ENCODE measurements at regions not wholly inside any gene's neighbourhood (a gene's known extent, or its start where the extent isn't known, plus 50 kb on each side); places are given as distances from the start of the nearest gene placed in this dataset.

DNA sequence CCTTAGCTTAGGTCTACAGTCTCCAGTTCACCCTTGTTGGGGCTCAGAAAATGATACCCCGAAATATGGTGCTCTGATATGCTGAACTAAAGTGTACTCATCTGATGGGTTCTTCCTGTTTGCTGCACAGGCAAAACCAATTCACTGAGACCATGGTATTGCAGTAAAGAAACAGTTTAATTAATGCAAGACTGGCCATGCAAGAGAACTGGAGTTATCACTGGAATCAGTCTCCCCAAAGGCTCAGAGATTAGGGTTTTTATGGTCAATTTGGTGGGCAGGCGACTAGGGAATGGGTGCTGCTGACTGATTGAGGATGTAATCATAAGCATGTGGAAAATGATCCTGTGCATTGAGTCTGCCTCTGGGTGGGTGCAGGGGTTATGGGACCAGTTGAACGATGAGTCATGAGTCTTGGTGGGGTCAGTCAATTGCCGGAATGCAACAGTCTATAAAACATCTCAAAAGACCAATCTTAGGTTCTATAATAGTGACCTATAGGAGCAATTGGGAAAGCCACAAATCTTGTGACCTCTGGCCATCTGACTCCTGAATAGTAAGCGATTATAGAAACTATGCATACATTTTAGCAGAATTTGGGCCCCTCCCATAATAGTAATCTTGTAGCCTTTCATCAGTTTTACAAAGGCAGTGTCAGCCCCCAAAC, 113.0 kb upstream of the ANKRD55 start:
- H2BK12ac ChIP-seq (ENCODE audit: insufficient read length, low read depth, low read length), result no peak overlapping the region
- no peaks in the 10 kb centered on the region for H3K9me3 ChIP-seq (ENCODE audit: control insufficient read depth, low read depth, low read length)
- Mint-ChIP-seq H3K27ac (0 out of 7 replicates have a peak overlapping the region, but pooled peaks of 1 of the 3 experiments have one; percentile 68), H3K36me3 (ENCODE audit: insufficient read depth in 1 of 3, low read depth in 3 of 3) (no peaks in the 10 kb centered on the region), H3K27me3 (ENCODE audit: low read depth) (no peaks in the 10 kb centered on the region), H3K4me3 (no peak overlapping the region), H3K9me3 (no peaks in the 10 kb centered on the region; a peak in 1 of 5 replicates), H3K4me1 (peaks cover 5% of the 10 kb centered on the region in 2 experiments)
- no peak overlapping the region for H2BK20ac ChIP-seq (ENCODE audit: low read depth, low read length, poor library complexity, severe bottlenecking)
- no CpG with 5 or more reads among the region's 5 CpGs for WGBS (ENCODE audit: extremely low coverage, insufficient read length, low lambda C conversion rate)
- H3K9ac ChIP-seq (ENCODE audit: extremely low read depth, insufficient read length, low read length), result no peak overlapping the region
- H3K18ac ChIP-seq (ENCODE audit: insufficient read length, low read depth, low read length), result no peak overlapping the region
- H4K5ac ChIP-seq (ENCODE audit: insufficient read length, low read depth, low read length), result no peak overlapping the region
- no peak overlapping the region for H4K8ac ChIP-seq (replicated peaks; ENCODE audit: insufficient read length, low read depth, low read length)
- H3K79me2 ChIP-seq (ENCODE audit: insufficient read depth, low read length), result no peaks in the 10 kb centered on the region
- no peaks in the 10 kb centered on the region for H3K23me2 ChIP-seq (ENCODE audit: insufficient read length, low read depth, low read length, poor library complexity, severe bottlenecking)
- no peak overlapping the region for H2BK15ac ChIP-seq (ENCODE audit: low read depth, low read length)
- no peak overlapping the region for H3K56ac ChIP-seq (ENCODE audit: insufficient read length, low read depth, low read length)
- no peaks in the 10 kb centered on the region for H3K27me3 ChIP-seq (ENCODE audit: insufficient read depth, low read length)
- H2BK120ac ChIP-seq (ENCODE audit: low read depth, low read length, poor library complexity, severe bottlenecking), result no peak overlapping the region
- no peak overlapping the region for H3K4me2 ChIP-seq (ENCODE audit: insufficient read depth, insufficient read length, low read length)
- no peak overlapping the region for H4K91ac ChIP-seq (ENCODE audit: insufficient read length, low read depth, low read length)
- H3K4me1 ChIP-seq (ENCODE audit: insufficient read depth, low read length), result no peaks in the 10 kb centered on the region
- no peaks in the 10 kb centered on the region for H3K79me1 ChIP-seq (ENCODE audit: insufficient read depth, low read depth, low read length, poor library complexity, severe bottlenecking)
- no peak overlapping the region for H3K14ac ChIP-seq (ENCODE audit: insufficient read depth, low read length)
- no peak overlapping the region for H3K23ac ChIP-seq (ENCODE audit: insufficient read length, low read depth, low read length)
- no peak for TF ChIP-seq CTCF (conservative IDR thresholded peaks at IDR 0.05)
- H2AK5ac ChIP-seq (ENCODE audit: insufficient read length, low read length), result no peak overlapping the region
- no peak overlapping the region for H2AFZ ChIP-seq (ENCODE audit: low read length)
- no peak overlapping the region for H3K4ac ChIP-seq (ENCODE audit: low read depth, low read length)
- no peak for DNase-seq
- no peak overlapping the region for H3K27ac ChIP-seq (ENCODE audit: insufficient read length, low read depth, low read length)
- H2BK5ac ChIP-seq (ENCODE audit: insufficient read length, low read length), result no peak overlapping the region
- H4K20me1 ChIP-seq (ENCODE audit: control insufficient read depth, insufficient read depth, insufficient read length), result no peaks in the 10 kb centered on the region
- no peak overlapping the region for H3T11ph ChIP-seq (ENCODE audit: low read length)

Data from H9 (cell line).